Mesendoderm (in vitro differentiated cells): ENCODE measurements at regions not wholly inside any gene's neighbourhood (a gene's known extent, or its start where the extent isn't known, plus 50 kb on each side); places are given as distances from the start of the nearest gene placed in this dataset.

Experiments
- DNase-seq: peaks from one replicate; pipeline ENCODE4 v3.0.0; 2013
- H2AK5ac ChIP-seq: 2 replicates; pipeline ENCODE4 v1.6.1; 2013; ENCODE audit warnings: low read length, inconsistent platforms
- H2BK120ac ChIP-seq: 2 replicates; pipeline ENCODE4 v1.6.1; 2013; ENCODE audit warnings: low read depth, mild to moderate bottlenecking, low read length, moderate library complexity, mixed read lengths
- H2BK15ac ChIP-seq: replicated peaks from 2 replicates; pipeline ENCODE4 v1.6.1; 2013; ENCODE audit warnings: low read depth, mild to moderate bottlenecking, moderate library complexity
- H2BK5ac ChIP-seq: 2 replicates; pipeline ENCODE4 v1.6.1; 2013; ENCODE audit warnings: low read length, inconsistent platforms
- H3K18ac ChIP-seq: 2 replicates; pipeline ENCODE4 v1.6.1; 2013; ENCODE audit warnings: mild to moderate bottlenecking, low read length, mixed read lengths
- H3K23ac ChIP-seq: one replicate; pipeline ENCODE4 v1.6.1; 2013; ENCODE audit warnings: low read length
- H3K27ac ChIP-seq: 2 replicates; pipeline ENCODE4 v1.5.1; 2013; ENCODE audit warnings: low read depth, mild to moderate bottlenecking, inconsistent platforms, low read length, moderate library complexity
- H3K27me3 ChIP-seq: 2 replicates; pipeline ENCODE4 v1.6.1; 2013; ENCODE audit warnings: low read length, control low read depth, mild to moderate bottlenecking, inconsistent platforms; ENCODE audit not compliant: insufficient read depth, poor library complexity
- H3K36me3 ChIP-seq: 2 replicates; pipeline ENCODE4 v1.6.1; 2013; ENCODE audit warnings: low read length, inconsistent platforms; ENCODE audit not compliant: control insufficient read depth, insufficient read depth
- H3K4ac ChIP-seq: one replicate; pipeline ENCODE4 v1.6.1; 2013; ENCODE audit warnings: low read depth, mild to moderate bottlenecking, low read length, moderate library complexity
- H3K4me1 ChIP-seq: 2 replicates; pipeline ENCODE4 v1.6.1; 2013; ENCODE audit warnings: low read depth, low read length, inconsistent platforms; ENCODE audit not compliant: control insufficient read depth
- H3K4me2 ChIP-seq: 2 replicates; pipeline ENCODE4 v1.6.1; 2013; ENCODE audit warnings: low read length
- H3K4me3 ChIP-seq: 2 replicates; pipeline ENCODE4 v1.5.1; 2013; ENCODE audit warnings: mild to moderate bottlenecking, low read length
- H3K56ac ChIP-seq: one replicate; pipeline ENCODE4 v1.6.1; 2013; ENCODE audit warnings: low read length
- H3K79me1 ChIP-seq: 2 replicates; pipeline ENCODE4 v1.6.1; 2013; ENCODE audit warnings: low read length, inconsistent platforms
- H3K79me2 ChIP-seq: 2 replicates; pipeline ENCODE4 v1.6.1; 2013; ENCODE audit warnings: mild to moderate bottlenecking, low read length; ENCODE audit not compliant: control insufficient read depth, insufficient read depth
- H3K9ac ChIP-seq: 2 replicates; pipeline ENCODE4 v1.6.1; 2013; ENCODE audit warnings: low read length, inconsistent platforms
- H4K5ac ChIP-seq: one replicate; pipeline ENCODE4 v1.6.1; 2013; ENCODE audit warnings: low read length
- H4K8ac ChIP-seq: one replicate; pipeline ENCODE4 v1.6.1; 2013; ENCODE audit warnings: low read depth, mild to moderate bottlenecking, control low read depth, low read length, moderate library complexity
- WGBS: extraction: QIAGEN DNeasy Blood & Tissue Kit; methylation state at CpG from one replicate; pipeline ENCODE4 v1.1.7; 2013; ENCODE audit warnings: low lambda C conversion rate, missing lambda C conversion rate; ENCODE audit not compliant: insufficient coverage; ENCODE audit errors: extremely low coverage; 5-methylcytosine and 5-hydroxymethylcytosine counted together

GRCh38 chr20:53875452-53875851 is 194.9 kb downstream of the BCAS1 start:
- Histone ChIP-seq H3K79me2 (no peaks in the 10 kb centered on the region), H3K56ac (no peak overlapping the region), H3K4ac (no peak overlapping the region), H3K27me3 (no peaks in the 10 kb centered on the region), H2AK5ac (no peak overlapping the region), H3K4me3 (no peak overlapping the region), H4K8ac (no peak overlapping the region), H3K9ac (no peak overlapping the region), H3K79me1 (no peaks in the 10 kb centered on the region), H2BK15ac (no peak overlapping the region), H3K27ac (no peak overlapping the region), H4K5ac (no peak overlapping the region), H2BK120ac (no peak overlapping the region), H3K23ac (no peak overlapping the region), H3K36me3 (no peaks in the 10 kb centered on the region), H3K18ac (no peak overlapping the region), H3K4me2 (no peak overlapping the region), H3K4me1 (peaks cover 5% of the 10 kb centered on the region), H2BK5ac (no peak overlapping the region)
- no CpG with 5 or more reads among the region's 14 CpGs for WGBS
- DNase-seq: no peak

GRCh38 chr20:53874706-53875105 is 195.7 kb downstream of the BCAS1 start:
- no peak overlapping the region for H3K56ac ChIP-seq
- H2BK5ac ChIP-seq: no peak overlapping the region
- no peak overlapping the region for H3K4me3 ChIP-seq
- no peaks in the 10 kb centered on the region for H3K36me3 ChIP-seq
- no peaks in the 10 kb centered on the region for H3K27me3 ChIP-seq
- H3K23ac ChIP-seq: no peak overlapping the region
- no peak overlapping the region for H4K5ac ChIP-seq
- no peak overlapping the region for H2BK120ac ChIP-seq
- no peak overlapping the region for H3K18ac ChIP-seq
- WGBS: no CpG with 5 or more reads among the region's 1 CpG
- H2AK5ac ChIP-seq: no peak overlapping the region
- no peak overlapping the region for H3K4me2 ChIP-seq
- no peak overlapping the region for H3K9ac ChIP-seq
- H3K79me2 ChIP-seq: no peaks in the 10 kb centered on the region
- H4K8ac ChIP-seq: no peak overlapping the region
- peaks cover 7% of the 10 kb centered on the region for H3K4me1 ChIP-seq
- no peak for DNase-seq
- no peaks in the 10 kb centered on the region for H3K79me1 ChIP-seq
- no peak overlapping the region for H3K27ac ChIP-seq
- no peak overlapping the region for H2BK15ac ChIP-seq
- H3K4ac ChIP-seq: no peak overlapping the region

GRCh38 chr20:53874104-53874503 is 196.3 kb downstream of the BCAS1 start:
- H3K4me3 ChIP-seq: no peak overlapping the region
- WGBS: no CpG with 5 or more reads among the region's 7 CpGs
- H3K9ac ChIP-seq: no peak overlapping the region
- H3K23ac ChIP-seq: no peak overlapping the region
- H2BK15ac ChIP-seq: no peak overlapping the region
- H2BK120ac ChIP-seq: no peak overlapping the region
- H3K36me3 ChIP-seq: no peaks in the 10 kb centered on the region
- no peaks in the 10 kb centered on the region for H3K79me1 ChIP-seq
- H2BK5ac ChIP-seq: no peak overlapping the region
- H3K27ac ChIP-seq: no peak overlapping the region
- no peak overlapping the region for H3K4me2 ChIP-seq
- H3K79me2 ChIP-seq: no peaks in the 10 kb centered on the region
- H2AK5ac ChIP-seq: no peak overlapping the region
- H4K8ac ChIP-seq: no peak overlapping the region
- H4K5ac ChIP-seq: no peak overlapping the region
- peaks cover 7% of the 10 kb centered on the region for H3K4me1 ChIP-seq
- no peak for DNase-seq
- H3K4ac ChIP-seq: no peak overlapping the region
- no peak overlapping the region for H3K18ac ChIP-seq
- H3K56ac ChIP-seq: no peak overlapping the region
- no peaks in the 10 kb centered on the region for H3K27me3 ChIP-seq

GRCh38 chr20:53873230-53873604 is 197.2 kb downstream of the BCAS1 start:
- H3K9ac ChIP-seq: peak overlapping the region; percentile 13
- H3K4ac ChIP-seq: no peak overlapping the region
- no peaks in the 10 kb centered on the region for H3K79me1 ChIP-seq
- H3K4me2 ChIP-seq: no peak overlapping the region
- H3K23ac ChIP-seq: peak overlapping the region; percentile 29
- H3K27ac ChIP-seq: no peak overlapping the region
- peaks cover 7% of the 10 kb centered on the region for H3K4me1 ChIP-seq
- no peak overlapping the region for H3K18ac ChIP-seq
- H2BK120ac ChIP-seq: no peak overlapping the region
- peak overlapping the region; percentile 35 for H2BK5ac ChIP-seq
- H4K8ac ChIP-seq: no peak overlapping the region
- WGBS: no CpG with 5 or more reads among the region's 2 CpGs
- DNase-seq: no peak
- no peak overlapping the region for H2BK15ac ChIP-seq
- H3K36me3 ChIP-seq: no peaks in the 10 kb centered on the region
- no peaks in the 10 kb centered on the region for H3K79me2 ChIP-seq
- H4K5ac ChIP-seq: peak overlapping the region; percentile 56
- H3K4me3 ChIP-seq: no peak overlapping the region
- no peak overlapping the region for H2AK5ac ChIP-seq
- H3K27me3 ChIP-seq: no peaks in the 10 kb centered on the region
- peak overlapping the region; percentile 67 for H3K56ac ChIP-seq

GRCh38 chr20:53872561-53873229 is 197.7 kb downstream of the BCAS1 start:
- DNase-seq: no peak
- Histone ChIP-seq H3K56ac (peak overlapping the region; percentile 54), H3K27me3 (no peaks in the 10 kb centered on the region), H3K4ac (peak overlapping the region; percentile 73), H2BK15ac (no peak overlapping the region), H3K79me1 (no peaks in the 10 kb centered on the region), H3K4me3 (no peak overlapping the region), H4K8ac (no peak overlapping the region), H3K9ac (no peak overlapping the region), H3K18ac (peak overlapping the region; percentile 21), H2BK5ac (no peak overlapping the region), H4K5ac (no peak overlapping the region), H3K4me1 (peaks cover 12% of the 10 kb centered on the region), H3K79me2 (no peaks in the 10 kb centered on the region), H3K23ac (no peak overlapping the region), H2AK5ac (no peak overlapping the region), H3K4me2 (no peak overlapping the region), H2BK120ac (no peak overlapping the region), H3K27ac (no peak overlapping the region), H3K36me3 (no peaks in the 10 kb centered on the region)
- WGBS: no CpG with 5 or more reads among the region's 10 CpGs

GRCh38 chr20:53872081-53872541 is 198.3 kb downstream of the BCAS1 start:
- Histone ChIP-seq H3K4me3 (no peak overlapping the region), H3K9ac (no peak overlapping the region), H3K27ac (no peak overlapping the region), H2BK5ac (no peak overlapping the region), H3K4me1 (peaks cover 13% of the 10 kb centered on the region), H3K4ac (peak overlapping the region; percentile 3), H3K56ac (no peak overlapping the region), H3K36me3 (no peaks in the 10 kb centered on the region), H3K4me2 (no peak overlapping the region), H4K8ac (no peak overlapping the region), H2BK120ac (no peak overlapping the region), H3K79me1 (no peaks in the 10 kb centered on the region), H2BK15ac (peak overlapping the region; percentile 98), H3K79me2 (no peaks in the 10 kb centered on the region), H3K27me3 (no peaks in the 10 kb centered on the region), H4K5ac (no peak overlapping the region), H2AK5ac (no peak overlapping the region), H3K18ac (peak overlapping the region; percentile 21), H3K23ac (no peak overlapping the region)
- no peak for DNase-seq
- WGBS: no CpG with 5 or more reads among the region's 2 CpGs
